ENCODE measurements at regions not wholly inside any gene's neighbourhood (a gene's known extent, or its start where the extent isn't known, plus 50 kb on each side); places are given as distances from the start of the nearest gene placed in this dataset.

- TF ChIP-seq CTCF (conservative IDR thresholded peaks at IDR 0.05 in 1 of 2, IDR thresholded peaks at IDR 0.05 in 1 of 2; ENCODE audit: extremely low read depth in 1 of 2, insufficient read depth in 1 of 2, low read depth in 1 of 2, low read length in 2 of 2) (no peak), EZH2 (IDR thresholded peaks at IDR 0.05; ENCODE audit: borderline replicate concordance, low read length) (no peak)
Measured at GRCh38 chr4:186924723-186925122, 201.1 kb upstream of the FAT1 start.

Measured in mammary epithelial cell (primary cell).